ENCODE measurements at regions not wholly inside any gene's neighbourhood (a gene's known extent, or its start where the extent isn't known, plus 50 kb on each side); places are given as distances from the start of the nearest gene placed in this dataset.
"Not testable (repeated sequence)": the region's sequence is repeated elsewhere in the genome, so short reads cannot be mapped to it uniquely, and the experiment has no call there.

GRCh38 chr2:58377181-58377580 is 136.1 kb upstream of the FANCL start:
- DNase-seq, result no peak

GRCh38 chr2:58376592-58376991 is 135.5 kb upstream of the FANCL start:
- DNase-seq, result no peak

GRCh38 chr2:58369594-58369993 is 128.5 kb upstream of the FANCL start:
- DNase-seq, result no peak

GRCh38 chr2:58364098-58364497 is 123.0 kb upstream of the FANCL start:
- no peak for DNase-seq

- DNase-seq, result no peak
Measured at GRCh38 chr2:58358026-58358425, 116.9 kb upstream of the FANCL start.

GRCh38 chr2:58357521-58357920 is 116.4 kb upstream of the FANCL start:
- no peak for DNase-seq

GRCh38 chr2:58354230-58354629 is 113.1 kb upstream of the FANCL start:
- no peak for DNase-seq

- no peak for DNase-seq
Measured at GRCh38 chr2:58350484-58350883, 109.4 kb upstream of the FANCL start.

GRCh38 chr2:58347810-58348209 is 106.7 kb upstream of the FANCL start:
- no peak for DNase-seq

GRCh38 chr2:58341047-58341446 is 99.9 kb upstream of the FANCL start:
- DNase-seq, result no peak

GRCh38 chr2:58339548-58340243 is 98.6 kb upstream of the FANCL start:
- no peak for DNase-seq

GRCh38 chr2:58336416-58336815 is 95.3 kb upstream of the FANCL start:
- DNase-seq, result peak in 2 of 3 donors; percentile 1 to 21

GRCh38 chr2:58334414-58334813 is 93.3 kb upstream of the FANCL start:
- DNase-seq, result no peak

GRCh38 chr2:58325296-58325895 is 84.3 kb upstream of the FANCL start:
- not testable (repeated sequence) for DNase-seq

- DNase-seq, result no peak
Measured at GRCh38 chr2:58319481-58319880, 78.4 kb upstream of the FANCL start.

- DNase-seq, result not testable (repeated sequence)
Measured at GRCh38 chr2:58318949-58319348, 77.8 kb upstream of the FANCL start.

- DNase-seq, result no peak
Measured at GRCh38 chr2:58313926-58314325, 72.8 kb upstream of the FANCL start.

- DNase-seq, result no peak
Measured at GRCh38 chr2:58308435-58308834, 67.3 kb upstream of the FANCL start.

- no peak for DNase-seq
Measured at GRCh38 chr2:58304843-58305242, 63.7 kb upstream of the FANCL start.

- DNase-seq, result no peak
Measured at GRCh38 chr2:58299123-58299522, 58.0 kb upstream of the FANCL start.

- no peak for DNase-seq
Measured at GRCh38 chr2:58293056-58293455, 51.9 kb upstream of the FANCL start.

- DNase-seq, result peak in 2 of 3 donors; percentile 1 to 4
Measured at GRCh38 chr2:58291726-58292438, 50.8 kb upstream of the FANCL start.

Measured in muscle of back (tissue), 3 donors.